Smooth muscle cell (in vitro differentiated cells): ENCODE measurements at regions not wholly inside any gene's neighbourhood (a gene's known extent, or its start where the extent isn't known, plus 50 kb on each side); places are given as distances from the start of the nearest gene placed in this dataset.

Experiments used
- DNase-seq: peaks from one replicate; lab custom pipeline; 2025; ENCODE audit not compliant: unreplicated experiment; lab: John Stamatoyannopoulos, UW
- H2AFZ ChIP-seq: fragments of 200-600 bp; sonication (generic); 2 replicates; pipeline ENCODE4 v1.6.0; 2016; ENCODE audit warnings: antibody characterized with exemption, low read depth, mild to moderate bottlenecking
- H3F3A ChIP-seq: fragments of 200-600 bp; sonication (generic); 2 replicates; pipeline ENCODE4 v1.6.0; 2017; ENCODE audit warnings: antibody characterized with exemption, low read depth
- H3K27ac ChIP-seq: fragments of 200-600 bp; sonication (generic); 2 replicates; pipeline ENCODE4 v1.5.1; 2016; ENCODE audit warnings: low read depth, mild to moderate bottlenecking
- H3K27me3 ChIP-seq: fragments of 200-600 bp; sonication (generic); 2 replicates; pipeline ENCODE4 v1.6.1; 2016; ENCODE audit warnings: low read depth, mild to moderate bottlenecking
- H3K36me3 ChIP-seq: fragments of 200-600 bp; sonication (generic); 2 replicates; pipeline ENCODE4 v1.5.1; 2016; ENCODE audit warnings: low read depth
- H3K4me1 ChIP-seq: fragments of 200-600 bp; sonication (generic); 2 replicates; pipeline ENCODE4 v1.5.1; 2016; ENCODE audit warnings: low read depth
- H3K4me2 ChIP-seq: fragments of 200-600 bp; sonication (generic); 2 replicates; pipeline ENCODE4 v1.6.0; 2016; ENCODE audit warnings: mild to moderate bottlenecking
- H3K4me3 ChIP-seq: fragments of 200-600 bp; sonication (generic); 2 replicates; pipeline ENCODE4 v1.5.1; 2016; ENCODE audit warnings: mild to moderate bottlenecking
- H3K79me2 ChIP-seq: fragments of 200-600 bp; sonication (generic); 2 replicates; pipeline ENCODE4 v1.6.0; 2016; ENCODE audit warnings: low read depth, mild to moderate bottlenecking
- H3K9ac ChIP-seq: fragments of 200-600 bp; sonication (generic); 2 replicates; pipeline ENCODE4 v1.6.0; 2016; ENCODE audit warnings: low read depth
- H3K9me3 ChIP-seq: fragments of 200-600 bp; sonication (generic); replicated peaks from 2 replicates; pipeline ENCODE4 v1.5.1; 2016; ENCODE audit warnings: low read depth
- H4K20me1 ChIP-seq: fragments of 200-600 bp; sonication (generic); 2 replicates; pipeline ENCODE4 v1.6.0; 2016; ENCODE audit warnings: low read depth
- CTCF ChIP-seq: fragments of 200-600 bp; sonication (generic); IDR thresholded peaks from 2 replicates; pipeline ENCODE4 v1.5.1; 2017; ENCODE audit warnings: borderline replicate concordance, mild to moderate bottlenecking, antibody characterized with exemption; ENCODE audit not compliant: insufficient read depth, poor library complexity, severe bottlenecking
- WGBS: methylation state at CpG from one replicate; pipeline ENCODE4 v1.1.7; 2016; ENCODE audit warnings: low lambda C conversion rate; 5-methylcytosine and 5-hydroxymethylcytosine counted together

- DNase-seq = no peak
- Histone ChIP-seq H2AFZ (no peak overlapping the region), H3K4me2 (no peak overlapping the region), H3F3A (no peaks in the 10 kb centered on the region), H3K4me1 (no peaks in the 10 kb centered on the region), H3K9me3 (no peaks in the 10 kb centered on the region), H3K36me3 (no peaks in the 10 kb centered on the region), H3K27ac (no peak overlapping the region), H3K9ac (no peak overlapping the region), H3K79me2 (no peaks in the 10 kb centered on the region), H4K20me1 (no peaks in the 10 kb centered on the region), H3K27me3 (no peaks in the 10 kb centered on the region), H3K4me3 (no peak overlapping the region)
- 71% methylated on average over 3 of the region's 3 CpGs for WGBS
- TF ChIP-seq CTCF = no peak
These were observed 111.2 kb upstream of the OLIG2 start for GRCh38 chr21:32914424-32915039.

- Histone ChIP-seq H4K20me1 (no peaks in the 10 kb centered on the region), H3K4me3 (no peak overlapping the region), H3K4me2 (no peak overlapping the region), H3K27me3 (no peaks in the 10 kb centered on the region), H3K79me2 (no peaks in the 10 kb centered on the region), H3K9me3 (no peaks in the 10 kb centered on the region), H3K36me3 (no peaks in the 10 kb centered on the region), H2AFZ (no peak overlapping the region), H3K9ac (no peak overlapping the region), H3K4me1 (no peaks in the 10 kb centered on the region), H3F3A (no peaks in the 10 kb centered on the region), H3K27ac (no peak overlapping the region)
- WGBS = 67% methylated on average over 1 of the region's 1 CpG
- no peak for TF ChIP-seq CTCF
- DNase-seq = no peak
These were observed 110.6 kb upstream of the OLIG2 start for GRCh38 chr21:32915099-32915498.

- Histone ChIP-seq H3K9ac (no peak overlapping the region), H4K20me1 (no peaks in the 10 kb centered on the region), H3K4me3 (no peak overlapping the region), H3K79me2 (no peaks in the 10 kb centered on the region), H3K27me3 (no peaks in the 10 kb centered on the region), H3F3A (no peaks in the 10 kb centered on the region), H3K27ac (no peak overlapping the region), H3K4me1 (no peaks in the 10 kb centered on the region), H3K36me3 (no peaks in the 10 kb centered on the region), H2AFZ (no peak overlapping the region), H3K9me3 (no peaks in the 10 kb centered on the region), H3K4me2 (no peak overlapping the region)
- no peak for TF ChIP-seq CTCF
- no peak for DNase-seq
- WGBS = 100% methylated on average over 1 of the region's 1 CpG
These were observed 109.6 kb upstream of the OLIG2 start for GRCh38 chr21:32916088-32916487.

- H3K36me3 ChIP-seq = no peaks in the 10 kb centered on the region
- WGBS = 85% methylated on average over 2 of the region's 2 CpGs
- H3K27ac ChIP-seq = no peak overlapping the region
- no peak overlapping the region for H3K4me2 ChIP-seq
- H3F3A ChIP-seq = no peaks in the 10 kb centered on the region
- H3K4me3 ChIP-seq = no peak overlapping the region
- no peaks in the 10 kb centered on the region for H3K79me2 ChIP-seq
- no peaks in the 10 kb centered on the region for H4K20me1 ChIP-seq
- H3K9ac ChIP-seq = no peak overlapping the region
- no peaks in the 10 kb centered on the region for H3K9me3 ChIP-seq
- TF ChIP-seq CTCF = no peak
- H3K27me3 ChIP-seq = no peaks in the 10 kb centered on the region
- H2AFZ ChIP-seq = no peak overlapping the region
- no peaks in the 10 kb centered on the region for H3K4me1 ChIP-seq
- DNase-seq = no peak
These were observed 109.1 kb upstream of the OLIG2 start for GRCh38 chr21:32916522-32917099.
